Fibroblast of skin of left quadriceps (primary cell): ENCODE measurements at regions not wholly inside any gene's neighbourhood (a gene's known extent, or its start where the extent isn't known, plus 50 kb on each side); places are given as distances from the start of the nearest gene placed in this dataset.

Source experiments
- DNase-seq, 2 experiments: peaks; one replicate each; pipeline ENCODE4 v3.0.0-alpha.2; 2013; ENCODE audit warnings: low read depth in 2 of 2

DNA sequence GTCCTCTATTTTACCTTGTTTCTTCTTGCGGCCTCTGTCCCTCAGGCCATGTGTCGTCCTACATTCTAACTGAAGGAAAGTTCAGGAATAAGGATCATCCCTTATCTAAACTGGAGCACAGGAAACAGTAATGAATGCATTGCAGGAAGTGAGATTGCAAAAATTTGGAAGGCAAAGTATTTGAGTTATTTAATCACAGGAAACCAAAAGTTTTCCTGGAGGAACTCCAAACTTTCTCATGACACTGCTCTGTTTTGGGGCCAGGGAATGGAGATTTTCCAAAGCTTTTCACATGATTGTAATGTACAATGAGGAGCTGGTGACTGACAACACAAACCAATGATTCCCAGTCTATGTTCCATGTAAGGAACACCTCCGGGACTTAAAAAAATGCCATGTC lies 57.8 kb upstream of the PLSCR4 start:
- peak; percentile 86 to 87 for DNase-seq

DNA sequence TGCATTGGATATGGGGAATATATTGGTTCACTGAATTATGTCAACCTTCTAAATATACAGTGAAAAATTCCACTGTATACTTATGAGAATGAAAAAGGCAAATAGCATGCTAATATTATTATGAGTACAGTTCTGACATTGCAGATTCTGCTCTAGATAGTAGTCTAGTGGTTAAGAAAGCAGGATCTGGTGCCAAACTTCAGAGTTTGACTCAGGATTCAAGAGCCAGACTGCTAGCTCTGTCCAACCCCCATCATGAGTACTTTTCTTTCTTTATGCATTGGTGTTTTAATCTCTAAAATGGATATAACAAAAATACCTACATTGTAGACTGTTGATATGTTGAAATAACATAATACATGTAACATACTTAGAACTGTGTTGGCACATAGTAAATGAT lies 57.3 kb upstream of the PLSCR4 start:
- DNase-seq = peak; percentile 60 to 66

DNA sequence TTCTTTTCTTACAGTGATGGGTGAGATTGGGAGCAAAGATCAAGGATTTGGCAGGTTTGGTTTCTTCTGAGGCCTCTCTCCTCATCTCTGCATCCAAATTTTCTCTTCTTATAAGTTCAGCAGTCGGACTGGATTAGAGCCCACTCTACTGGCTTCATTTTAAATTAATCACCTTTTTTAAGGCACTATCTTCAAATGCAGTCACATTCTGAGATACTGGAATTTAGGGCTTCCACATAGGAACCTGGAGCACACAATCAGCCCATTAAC lies 56.5 kb upstream of the PLSCR4 start:
- no peak for DNase-seq

DNA sequence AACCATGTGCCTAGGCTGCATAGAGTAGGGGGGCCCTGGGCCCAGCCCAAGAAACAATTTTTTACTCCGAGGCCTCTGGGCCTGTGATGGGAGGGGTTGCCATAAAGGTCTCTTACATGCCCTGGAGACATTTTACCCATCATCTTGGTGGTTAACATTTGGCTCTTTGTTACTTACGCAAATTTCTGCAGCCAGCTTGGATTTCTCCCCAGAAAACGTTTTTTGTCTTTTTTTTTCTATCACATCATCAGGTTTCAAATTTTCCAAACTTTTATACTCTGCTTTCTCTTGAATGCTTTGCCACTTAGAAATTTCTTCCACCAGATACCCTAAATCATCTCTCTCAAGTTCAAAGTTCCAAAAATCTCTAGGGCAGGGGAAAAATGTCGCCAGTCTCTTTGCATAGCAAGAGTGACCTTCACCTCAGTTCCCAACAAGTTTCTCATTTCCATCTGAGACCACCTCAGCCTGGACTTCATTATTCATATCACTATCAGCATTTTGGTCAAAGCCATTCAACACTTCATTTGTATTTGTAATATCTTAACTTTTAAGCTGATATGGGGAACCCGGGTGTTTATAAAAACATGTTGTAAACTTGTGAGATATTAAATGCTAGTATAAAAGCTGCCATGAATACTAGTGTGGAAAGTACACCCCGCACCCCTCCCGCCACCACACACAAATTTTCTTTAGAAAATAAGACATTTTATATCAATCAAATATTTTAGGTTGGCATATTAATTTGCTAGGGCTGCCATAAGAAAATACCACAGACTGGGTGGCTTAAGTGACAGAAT lies 56.0 kb upstream of the PLSCR4 start:
- no peak for DNase-seq

DNA sequence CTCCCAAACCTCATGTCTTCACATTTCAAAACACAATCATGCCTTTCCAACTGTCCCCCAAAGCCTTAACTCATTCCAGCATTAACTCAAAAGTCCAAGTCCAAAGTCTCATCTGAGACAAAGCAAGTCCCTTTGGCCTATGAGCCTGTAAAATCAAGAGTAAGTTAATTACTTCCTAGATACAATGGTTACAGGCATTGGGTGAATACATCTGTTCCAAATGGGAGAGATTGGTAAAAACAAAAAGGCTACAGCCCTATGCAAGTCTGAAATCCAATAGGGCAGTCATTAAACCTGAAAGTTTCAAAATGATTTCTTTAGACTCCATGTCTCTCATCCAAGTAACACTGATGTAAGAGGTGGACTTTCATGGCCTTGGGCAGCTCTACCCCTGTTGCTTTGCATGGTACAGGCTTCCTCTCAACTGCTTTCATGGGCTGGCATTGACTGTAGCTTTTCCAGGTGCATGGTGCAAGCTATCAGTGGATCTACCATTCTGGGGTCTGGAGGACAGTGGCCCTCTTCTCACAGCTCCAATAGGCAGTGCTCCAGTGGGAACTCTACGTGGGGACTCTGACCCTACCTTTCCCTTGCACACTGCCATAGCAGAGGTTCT lies 55.0 kb upstream of the PLSCR4 start:
- DNase-seq = no peak

DNA sequence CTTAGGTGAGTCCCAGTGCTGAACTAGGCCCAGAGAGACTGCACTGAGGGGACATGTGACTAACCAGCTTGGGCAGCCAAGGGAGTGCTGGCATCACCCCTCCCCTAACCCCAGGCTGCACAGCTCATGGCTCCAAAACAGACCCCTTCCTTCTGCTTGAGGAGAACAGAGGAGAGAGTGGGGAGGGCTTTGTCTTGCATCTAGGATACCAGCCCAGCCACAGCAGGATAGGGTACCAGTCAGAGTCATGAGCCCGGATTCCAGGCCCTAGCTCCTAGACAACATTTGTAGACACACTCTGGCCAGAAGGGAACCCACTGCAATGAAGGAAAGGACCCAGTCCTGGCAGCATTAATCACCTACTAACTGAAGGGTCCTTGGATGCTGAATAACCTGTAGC lies 49.9 kb upstream of the PLSCR4 start:
- no peak for DNase-seq
